ENCODE measurements at regions not wholly inside any gene's neighbourhood (a gene's known extent, or its start where the extent isn't known, plus 50 kb on each side); places are given as distances from the start of the nearest gene placed in this dataset.

- H3K4me3 ChIP-seq (replicated peaks; ENCODE audit: low read depth, low read length), result no peak overlapping the region
- no peak for TF ChIP-seq CTCF (IDR thresholded peaks at IDR 0.05; ENCODE audit: low read length, missing control alignments)
- DNase-seq (ENCODE audit: low read depth), result no peak
Observed at GRCh38 chr4:178681871-178682270, 1239.6 kb upstream of the AGA start.

- DNase-seq (ENCODE audit: low read depth), result no peak
- no peak for TF ChIP-seq CTCF (IDR thresholded peaks at IDR 0.05; ENCODE audit: low read length, missing control alignments)
- no peak overlapping the region for H3K4me3 ChIP-seq (replicated peaks; ENCODE audit: low read depth, low read length)
Observed at GRCh38 chr4:178689926-178690325, 1247.7 kb upstream of the AGA start.

GRCh38 chr4:178693816-178694215, 1251.6 kb upstream of the AGA start:
- no peak overlapping the region for H3K4me3 ChIP-seq (replicated peaks; ENCODE audit: low read depth, low read length)

GRCh38 chr4:178696515-178696914, 1254.3 kb upstream of the AGA start:
- TF ChIP-seq CTCF (IDR thresholded peaks at IDR 0.05; ENCODE audit: low read length, missing control alignments), result no peak
- DNase-seq (ENCODE audit: low read depth), result no peak
- no peak overlapping the region for H3K4me3 ChIP-seq (replicated peaks; ENCODE audit: low read depth, low read length)

More at GRCh38 chr4:178693816-178694215, 1251.6 kb upstream of the AGA start:
- TF ChIP-seq CTCF (IDR thresholded peaks at IDR 0.05; ENCODE audit: low read length, missing control alignments), result no peak
- no peak for DNase-seq (ENCODE audit: low read depth)

- TF ChIP-seq CTCF (IDR thresholded peaks at IDR 0.05; ENCODE audit: low read length, missing control alignments), result no peak
- no peak for DNase-seq (ENCODE audit: low read depth)
- no peak overlapping the region for H3K4me3 ChIP-seq (replicated peaks; ENCODE audit: low read depth, low read length)
Observed at GRCh38 chr4:178712486-178712885, 1270.2 kb upstream of the AGA start.

- no peak for TF ChIP-seq CTCF (IDR thresholded peaks at IDR 0.05; ENCODE audit: low read length, missing control alignments)
- no peak for DNase-seq (ENCODE audit: low read depth)
- H3K4me3 ChIP-seq (replicated peaks; ENCODE audit: low read depth, low read length), result no peak overlapping the region
Observed at GRCh38 chr4:178738026-178738425, 1295.8 kb upstream of the AGA start.

- no peak for DNase-seq (ENCODE audit: low read depth)
- TF ChIP-seq CTCF (IDR thresholded peaks at IDR 0.05; ENCODE audit: low read length, missing control alignments), result no peak
- no peak overlapping the region for H3K4me3 ChIP-seq (replicated peaks; ENCODE audit: low read depth, low read length)
Observed at GRCh38 chr4:178745203-178745602, 1303.0 kb upstream of the AGA start.
